NCI-H1105 (cell line): ENCODE measurements at regions not wholly inside any gene's neighbourhood (a gene's known extent, or its start where the extent isn't known, plus 50 kb on each side); places are given as distances from the start of the nearest gene placed in this dataset.

Source experiments
- DNase-seq: peaks from one replicate; lab custom pipeline; 2025; lab: John Stamatoyannopoulos, UW

- DNase-seq = no peak
Measured at GRCh38 chr2:181394741-181395437, 62.3 kb upstream of the ITGA4 start.

GRCh38 chr2:181395851-181396250, 61.3 kb upstream of the ITGA4 start:
- DNase-seq = no peak

GRCh38 chr2:181396256-181397123, 60.7 kb upstream of the ITGA4 start:
- no peak for DNase-seq

- no peak for DNase-seq
Measured at GRCh38 chr2:181397331-181397730, 59.9 kb upstream of the ITGA4 start.

- DNase-seq = no peak
Measured at GRCh38 chr2:181398000-181398399, 59.2 kb upstream of the ITGA4 start.

- no peak for DNase-seq
Measured at GRCh38 chr2:181399027-181399426, 58.2 kb upstream of the ITGA4 start.

- DNase-seq = no peak
Measured at GRCh38 chr2:181404472-181404871, 52.7 kb upstream of the ITGA4 start.

GRCh38 chr2:181407171-181407570, 50.0 kb upstream of the ITGA4 start:
- DNase-seq = no peak
